Islet of Langerhans (tissue), 1 donor: ENCODE measurements at regions not wholly inside any gene's neighbourhood (a gene's known extent, or its start where the extent isn't known, plus 50 kb on each side); places are given as distances from the start of the nearest gene placed in this dataset.
A peak's percentile ranks its signal among the peaks of the same experiment; 100 is the strongest.
"Not testable (repeated sequence)": the region's sequence is repeated elsewhere in the genome, so short reads cannot be mapped to it uniquely, and the experiment has no call there.

Experiments used
- FAIRE-seq: peaks from one replicate; lab custom pipeline; 2011; peaks lifted over from hg19 to GRCh38; lab: Jason Lieb, UNC

DNA sequence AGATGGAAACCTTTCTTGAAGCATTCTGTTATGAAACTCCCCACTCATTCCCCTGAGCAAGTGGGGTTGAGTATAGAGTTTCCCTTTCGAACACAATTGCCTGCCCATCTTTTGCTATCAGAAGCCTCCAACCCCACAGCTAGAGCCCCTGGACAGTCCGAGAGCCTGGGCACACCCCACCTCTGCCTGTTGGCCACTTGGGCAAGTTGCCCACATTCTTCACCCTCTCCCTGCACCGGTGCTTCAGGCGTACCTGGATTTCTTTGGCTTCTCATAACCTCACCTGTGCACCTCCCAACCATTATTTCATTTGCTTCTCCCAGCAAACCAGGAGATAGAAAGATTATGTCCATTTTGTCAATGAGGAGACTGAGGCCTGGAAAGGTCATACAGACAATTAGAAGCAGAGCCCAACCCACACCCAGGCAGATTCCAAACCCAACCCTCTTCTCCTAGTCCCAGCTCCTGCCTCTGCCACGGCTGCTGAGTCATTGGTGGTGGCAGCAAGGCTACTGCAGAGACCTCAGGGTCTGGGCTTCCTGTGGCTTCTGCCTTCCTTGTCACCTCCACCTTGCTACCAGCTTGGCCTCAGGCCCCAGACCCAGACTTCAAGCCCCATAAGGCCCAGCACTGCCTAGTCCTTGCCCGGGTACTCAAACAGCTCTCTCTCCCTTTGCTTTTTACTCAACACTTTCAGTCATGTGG, 118.7 kb upstream of the ZBTB40 start:
- no peak for FAIRE-seq

- FAIRE-seq: no peak
Observed at GRCh38 chr1:22333516-22334121, 118.0 kb upstream of the ZBTB40 start.

DNA sequence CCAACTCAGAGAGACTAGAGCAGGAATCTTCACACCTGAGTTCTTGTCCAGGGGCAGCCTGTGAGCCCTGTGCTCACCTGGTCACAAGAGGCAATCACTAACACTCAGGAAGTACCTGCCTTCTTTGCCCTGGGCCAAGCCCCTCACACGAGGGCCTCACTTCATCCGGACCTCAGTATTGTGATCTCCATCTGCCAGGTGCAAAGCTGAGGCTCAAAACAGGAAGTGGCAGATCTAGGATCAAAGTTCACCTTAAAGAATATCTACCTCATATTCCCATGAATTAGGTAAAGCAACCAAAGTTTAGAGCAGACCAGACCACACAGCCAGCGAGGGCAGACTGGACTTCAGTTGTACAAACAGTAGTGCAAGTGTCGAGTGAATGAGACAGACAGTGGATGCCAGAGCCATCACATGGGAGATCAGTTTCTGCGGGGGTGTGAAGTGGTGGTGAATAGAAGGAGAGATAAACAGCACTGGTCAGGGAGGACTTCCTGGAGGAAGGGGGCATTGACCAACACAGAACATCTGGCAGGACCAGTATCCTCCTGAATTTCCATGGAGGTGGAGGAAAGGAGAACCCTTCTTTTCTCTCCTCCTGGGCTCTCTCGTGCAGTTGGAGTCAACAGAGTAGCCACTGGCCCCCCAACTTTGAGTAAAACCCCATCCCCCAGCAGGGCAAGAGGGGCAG, 116.6 kb upstream of the ZBTB40 start:
- no peak for FAIRE-seq

DNA sequence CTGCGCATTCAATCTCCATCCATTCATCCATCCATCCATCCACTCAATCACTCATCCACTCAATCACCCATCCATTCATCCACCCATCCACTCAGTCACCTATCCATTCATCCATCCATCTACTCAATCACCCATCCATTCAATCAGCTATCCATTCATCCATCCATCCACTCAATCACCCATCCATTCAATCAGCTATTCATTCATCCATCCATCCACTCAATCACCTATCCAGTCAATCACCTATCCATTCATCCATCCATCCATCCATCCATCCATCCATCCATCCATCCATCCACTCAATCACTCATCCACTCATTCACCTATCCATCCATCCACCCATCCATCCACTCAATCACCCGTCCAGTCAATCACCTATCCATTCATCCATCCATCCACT, 115.4 kb upstream of the ZBTB40 start:
- not testable (repeated sequence) for FAIRE-seq

- FAIRE-seq: not testable (repeated sequence)
Observed at GRCh38 chr1:22336696-22337545, 114.7 kb upstream of the ZBTB40 start.

- FAIRE-seq: no peak
Observed at GRCh38 chr1:22338071-22338765, 113.4 kb upstream of the ZBTB40 start.

DNA sequence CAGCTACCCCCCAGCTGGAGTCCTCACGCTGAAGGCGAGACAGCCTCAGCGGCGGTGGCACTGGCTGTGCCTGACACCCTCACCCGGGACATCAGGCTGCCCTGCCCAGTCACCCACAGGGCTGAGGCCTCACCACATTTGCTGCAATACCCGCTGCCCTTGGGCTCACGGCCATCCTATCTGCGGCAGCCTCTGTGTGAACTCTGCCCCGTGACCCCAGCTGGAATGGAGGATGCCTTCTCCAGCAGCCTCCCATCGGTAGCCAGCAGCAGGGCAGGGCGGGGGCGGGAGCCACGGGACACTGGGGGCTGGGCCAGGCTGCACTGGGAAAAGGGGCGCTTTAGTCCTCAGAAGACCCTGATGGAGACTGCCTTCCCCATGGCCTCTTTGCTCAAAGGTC, 112.4 kb upstream of the ZBTB40 start:
- no peak for FAIRE-seq

GRCh38 chr1:22340066-22340465, 111.6 kb upstream of the ZBTB40 start:
- FAIRE-seq: no peak

GRCh38 chr1:22340873-22341272, 110.8 kb upstream of the ZBTB40 start:
- no peak for FAIRE-seq

DNA sequence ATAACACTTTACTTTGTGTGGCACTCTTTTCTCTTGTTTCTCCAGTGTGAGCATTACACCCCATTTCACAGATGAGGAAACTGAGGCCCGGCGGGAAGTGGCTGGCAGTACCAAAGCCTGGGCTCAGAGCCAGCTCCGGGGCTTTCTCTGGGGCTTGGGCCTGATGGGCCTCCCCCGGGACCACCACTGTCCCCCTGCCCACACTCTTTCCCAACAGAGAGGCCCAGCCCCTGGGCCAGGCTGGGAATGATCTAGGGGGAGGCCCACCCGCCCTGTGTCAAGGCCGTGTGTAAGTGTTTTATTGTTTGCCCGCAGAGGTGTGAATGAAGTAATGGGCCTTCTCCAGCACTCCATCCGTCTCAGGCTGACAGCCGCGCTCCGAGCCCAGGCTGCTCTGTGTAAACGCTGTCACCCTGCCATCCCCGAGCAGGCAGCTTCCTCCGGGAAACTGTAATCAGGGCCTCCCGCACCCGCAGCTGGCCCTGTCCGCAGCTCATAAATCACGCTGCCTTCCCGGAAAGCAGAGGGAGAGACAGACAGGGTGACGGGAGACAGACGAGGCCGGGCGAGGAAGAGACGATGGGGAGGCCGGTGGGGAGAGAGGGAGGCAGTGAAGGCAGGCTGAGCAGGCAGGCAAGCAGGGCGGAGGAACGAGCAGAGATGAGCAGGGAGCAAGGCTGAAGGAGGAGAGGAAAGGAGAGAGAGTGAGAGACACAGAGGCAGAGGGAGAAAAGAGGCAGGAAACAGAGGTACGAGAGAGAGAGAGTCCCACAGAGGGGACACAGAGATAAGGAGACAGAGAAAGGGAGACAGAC, 109.7 kb upstream of the ZBTB40 start:
- FAIRE-seq: no peak

GRCh38 chr1:22342734-22343191, 108.9 kb upstream of the ZBTB40 start:
- FAIRE-seq: no peak

DNA sequence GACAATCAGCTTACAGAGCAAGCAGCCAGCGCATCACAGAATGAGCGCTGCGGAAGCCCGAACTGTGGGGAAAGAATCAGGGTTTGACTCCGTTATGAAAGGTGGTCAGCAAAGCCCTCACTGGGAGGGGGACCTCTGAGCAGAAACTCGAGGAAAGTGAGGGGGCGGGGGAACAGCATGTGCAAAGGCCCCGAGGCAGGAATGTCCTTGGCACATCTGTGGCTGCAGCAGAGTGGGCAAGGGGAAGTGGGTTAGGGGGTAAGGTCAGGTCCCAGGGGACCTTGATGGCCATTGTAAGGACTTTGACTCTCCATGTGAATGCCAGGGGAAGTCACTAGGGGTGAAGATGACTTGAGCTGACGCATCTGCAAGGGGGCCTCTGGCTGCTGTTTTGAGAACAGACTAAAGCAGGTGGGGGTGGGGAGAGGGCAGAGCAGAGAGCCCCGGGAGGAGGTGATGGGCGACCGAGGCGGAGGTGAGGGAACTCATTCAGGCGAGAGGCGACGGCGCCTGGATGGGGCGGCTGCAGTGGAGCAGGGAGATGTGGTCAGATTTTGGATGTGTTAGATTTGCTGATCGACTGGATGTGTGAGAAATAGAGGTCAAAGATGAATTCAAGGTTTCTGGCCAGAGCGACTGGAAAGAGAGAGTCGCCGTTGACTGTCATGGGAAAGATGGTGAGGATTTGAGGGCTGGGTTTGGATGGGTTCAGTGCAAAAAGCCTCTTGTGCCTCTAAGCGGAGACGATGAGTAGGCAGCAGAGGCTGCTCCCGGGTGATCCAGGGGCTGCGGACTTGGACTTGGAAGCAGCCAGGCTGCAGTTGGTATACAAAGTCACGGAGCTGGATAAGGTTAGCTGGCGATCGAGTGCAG, 108.0 kb upstream of the ZBTB40 start:
- no peak for FAIRE-seq

GRCh38 chr1:22344329-22344630, 107.4 kb upstream of the ZBTB40 start:
- FAIRE-seq: no peak

DNA sequence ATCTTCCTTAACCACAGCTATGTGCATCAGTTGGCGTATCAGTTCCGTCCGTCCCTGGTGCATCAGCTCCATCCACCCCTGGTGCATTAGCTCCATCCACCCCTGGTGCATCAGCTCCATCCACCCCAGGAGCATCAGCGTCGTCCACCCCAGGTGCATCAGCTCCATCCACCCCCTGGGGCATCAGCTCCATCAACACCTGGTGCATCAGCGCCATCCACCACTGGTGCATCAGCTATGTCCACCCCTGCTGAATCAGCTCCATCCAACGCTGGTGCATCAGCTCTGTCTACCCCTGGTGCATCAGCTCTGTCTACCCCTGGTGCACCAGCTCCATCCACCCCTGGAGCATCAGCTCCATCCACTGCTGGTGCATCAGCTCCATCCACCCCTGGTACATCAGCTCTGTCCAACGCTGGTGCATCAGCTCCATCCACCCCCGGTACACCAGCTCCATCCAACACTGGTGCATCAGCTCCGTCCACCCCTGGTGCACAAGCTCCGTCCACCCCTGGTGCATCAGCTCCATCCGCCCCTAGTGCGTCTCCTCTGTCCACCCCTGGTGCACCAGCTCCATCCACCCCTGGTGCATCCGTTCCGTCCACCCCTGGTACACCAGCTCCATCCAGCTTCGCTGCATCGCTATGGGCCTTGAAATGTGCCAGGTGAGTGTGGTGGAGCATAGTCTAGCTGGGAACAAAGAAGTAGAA, 106.6 kb upstream of the ZBTB40 start:
- FAIRE-seq: no peak

- peak; percentile 95 for FAIRE-seq
Observed at GRCh38 chr1:22347854-22348760, 103.5 kb upstream of the ZBTB40 start.

- FAIRE-seq: no peak
Observed at GRCh38 chr1:22349362-22350043, 102.1 kb upstream of the ZBTB40 start.

- no peak for FAIRE-seq
Observed at GRCh38 chr1:22350171-22350923, 101.3 kb upstream of the ZBTB40 start.
